HG03520 (cell line): ENCODE measurements at regions not wholly inside any gene's neighbourhood (a gene's known extent, or its start where the extent isn't known, plus 50 kb on each side); places are given as distances from the start of the nearest gene placed in this dataset.
"Not testable (repeated sequence)": the region's sequence is repeated elsewhere in the genome, so short reads cannot be mapped to it uniquely, and the experiment has no call there.

Experiments
- ATAC-seq: cut with Tn5 transposase; IDR thresholded peaks from one replicate; pipeline ENCODE4 v1.9.1; 2021; ENCODE audit warnings: mild to moderate bottlenecking, moderate library complexity; ENCODE audit not compliant: unreplicated experiment

GRCh38 chr12:115297445-115297844 is 613.5 kb upstream of the TBX3 start:
- ATAC-seq = no peak

GRCh38 chr12:115296613-115297198 is 612.7 kb upstream of the TBX3 start:
- no peak for ATAC-seq

- ATAC-seq = no peak
These were observed 611.9 kb upstream of the TBX3 start for GRCh38 chr12:115295886-115296285.

GRCh38 chr12:115294453-115295133 is 610.6 kb upstream of the TBX3 start:
- no peak for ATAC-seq

GRCh38 chr12:115285429-115285828 is 601.5 kb upstream of the TBX3 start:
- ATAC-seq = not testable (repeated sequence)

- no peak for ATAC-seq
These were observed 589.5 kb upstream of the TBX3 start for GRCh38 chr12:115273456-115273855.

GRCh38 chr12:115268451-115268850 is 584.5 kb upstream of the TBX3 start:
- ATAC-seq = no peak

- ATAC-seq = no peak
These were observed 583.9 kb upstream of the TBX3 start for GRCh38 chr12:115267891-115268290.

- ATAC-seq = no peak
These were observed 583.5 kb upstream of the TBX3 start for GRCh38 chr12:115267464-115267863.

- no peak for ATAC-seq
These were observed 580.6 kb upstream of the TBX3 start for GRCh38 chr12:115264605-115265004.

GRCh38 chr12:115261691-115262398 is 577.9 kb upstream of the TBX3 start:
- ATAC-seq = no peak

- no peak for ATAC-seq
These were observed 577.0 kb upstream of the TBX3 start for GRCh38 chr12:115260762-115261675.

GRCh38 chr12:115259968-115260747 is 576.2 kb upstream of the TBX3 start:
- no peak for ATAC-seq

- ATAC-seq = no peak
These were observed 573.8 kb upstream of the TBX3 start for GRCh38 chr12:115257791-115258190.

- no peak for ATAC-seq
These were observed 572.0 kb upstream of the TBX3 start for GRCh38 chr12:115255962-115256361.

GRCh38 chr12:115255257-115255656 is 571.3 kb upstream of the TBX3 start:
- ATAC-seq = no peak

GRCh38 chr12:115253049-115253448 is 569.1 kb upstream of the TBX3 start:
- no peak for ATAC-seq

GRCh38 chr12:115251727-115252126 is 567.8 kb upstream of the TBX3 start:
- ATAC-seq = no peak

- no peak for ATAC-seq
These were observed 565.8 kb upstream of the TBX3 start for GRCh38 chr12:115249671-115250278.

GRCh38 chr12:115245020-115245419 is 561.0 kb upstream of the TBX3 start:
- ATAC-seq = no peak
